OCI-LY7 (cell line): ENCODE measurements at regions not wholly inside any gene's neighbourhood (a gene's known extent, or its start where the extent isn't known, plus 50 kb on each side); places are given as distances from the start of the nearest gene placed in this dataset.

Experiments used
- EZH2phosphoT487 ChIP-seq: fragments of 200-600 bp; sonication (generic); IDR thresholded peaks from 2 replicates; pipeline ENCODE4 v1.6.1; 2018; ENCODE audit warnings: low read depth, borderline replicate concordance, mild to moderate bottlenecking, mixed run types, antibody characterized with exemption, low read length, moderate library complexity, mixed read lengths
- TF ChIP-seq, protein P1 (sequence below): fragments of 200-600 bp; sonication (generic); conservative IDR thresholded peaks from 2 replicates; pipeline ENCODE4 v1.5.1; 2014; ENCODE audit warnings: mild to moderate bottlenecking, antibody characterized with exemption, low read length, moderate library complexity, mixed read lengths

GRCh38 chr2:129014432-129014831 is 695.8 kb upstream of the HS6ST1 start:
- TF ChIP-seq, protein P1, sequence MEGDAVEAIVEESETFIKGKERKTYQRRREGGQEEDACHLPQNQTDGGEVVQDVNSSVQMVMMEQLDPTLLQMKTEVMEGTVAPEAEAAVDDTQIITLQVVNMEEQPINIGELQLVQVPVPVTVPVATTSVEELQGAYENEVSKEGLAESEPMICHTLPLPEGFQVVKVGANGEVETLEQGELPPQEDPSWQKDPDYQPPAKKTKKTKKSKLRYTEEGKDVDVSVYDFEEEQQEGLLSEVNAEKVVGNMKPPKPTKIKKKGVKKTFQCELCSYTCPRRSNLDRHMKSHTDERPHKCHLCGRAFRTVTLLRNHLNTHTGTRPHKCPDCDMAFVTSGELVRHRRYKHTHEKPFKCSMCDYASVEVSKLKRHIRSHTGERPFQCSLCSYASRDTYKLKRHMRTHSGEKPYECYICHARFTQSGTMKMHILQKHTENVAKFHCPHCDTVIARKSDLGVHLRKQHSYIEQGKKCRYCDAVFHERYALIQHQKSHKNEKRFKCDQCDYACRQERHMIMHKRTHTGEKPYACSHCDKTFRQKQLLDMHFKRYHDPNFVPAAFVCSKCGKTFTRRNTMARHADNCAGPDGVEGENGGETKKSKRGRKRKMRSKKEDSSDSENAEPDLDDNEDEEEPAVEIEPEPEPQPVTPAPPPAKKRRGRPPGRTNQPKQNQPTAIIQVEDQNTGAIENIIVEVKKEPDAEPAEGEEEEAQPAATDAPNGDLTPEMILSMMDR = no peak
- TF ChIP-seq EZH2phosphoT487 = no peak
